ENCODE measurements at regions not wholly inside any gene's neighbourhood (a gene's known extent, or its start where the extent isn't known, plus 50 kb on each side); places are given as distances from the start of the nearest gene placed in this dataset.
A peak's percentile ranks its signal among the peaks of the same experiment; 100 is the strongest.

DNA sequence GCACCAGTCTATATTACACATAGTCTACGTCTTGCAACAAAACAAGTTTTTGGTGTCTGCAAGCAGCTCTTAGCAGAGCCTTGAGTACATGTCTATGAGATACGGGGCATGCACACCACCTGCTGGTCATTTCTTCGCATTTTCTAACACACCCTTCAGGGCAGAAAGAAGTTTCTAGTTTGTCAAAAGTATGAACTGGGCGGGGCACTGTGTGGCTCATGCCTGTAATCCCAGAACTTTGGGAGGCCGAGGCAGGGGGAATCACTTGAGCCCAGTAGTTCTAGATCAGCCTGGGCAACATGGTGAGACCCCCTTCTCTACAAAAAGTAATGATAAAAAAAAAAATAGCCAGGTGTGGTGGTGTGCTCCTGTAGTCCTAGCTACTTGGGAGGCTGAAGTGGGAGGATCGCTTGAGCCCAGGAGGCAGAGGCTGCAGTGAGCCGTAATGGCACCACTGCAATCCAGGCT, 64.2 kb upstream of the ARL8B start (continued):
- TF ChIP-seq HDGF (IDR thresholded peaks at IDR 0.05) (peak; percentile 83), CTBP1 (IDR thresholded peaks at IDR 0.05; ENCODE audit: borderline replicate concordance) (peak; percentile 15; the same call in 1 of the 2 replicates), ZNF785 (CRISPR knock-in tag; IDR thresholded peaks at IDR 0.05) (no peak), BCOR (IDR thresholded peaks at IDR 0.05) (peak; percentile 80; the same call in 1 of the 2 replicates), TAL1 (IDR thresholded peaks at IDR 0.05) (no peak), EZH2 (IDR thresholded peaks at IDR 0.05; ENCODE audit: borderline replicate concordance, low read depth, low read length) (no peak), ZNF184 (CRISPR knock-in tag; IDR thresholded peaks at IDR 0.05) (no peak)
- TF ChIP-seq, protein P1, sequence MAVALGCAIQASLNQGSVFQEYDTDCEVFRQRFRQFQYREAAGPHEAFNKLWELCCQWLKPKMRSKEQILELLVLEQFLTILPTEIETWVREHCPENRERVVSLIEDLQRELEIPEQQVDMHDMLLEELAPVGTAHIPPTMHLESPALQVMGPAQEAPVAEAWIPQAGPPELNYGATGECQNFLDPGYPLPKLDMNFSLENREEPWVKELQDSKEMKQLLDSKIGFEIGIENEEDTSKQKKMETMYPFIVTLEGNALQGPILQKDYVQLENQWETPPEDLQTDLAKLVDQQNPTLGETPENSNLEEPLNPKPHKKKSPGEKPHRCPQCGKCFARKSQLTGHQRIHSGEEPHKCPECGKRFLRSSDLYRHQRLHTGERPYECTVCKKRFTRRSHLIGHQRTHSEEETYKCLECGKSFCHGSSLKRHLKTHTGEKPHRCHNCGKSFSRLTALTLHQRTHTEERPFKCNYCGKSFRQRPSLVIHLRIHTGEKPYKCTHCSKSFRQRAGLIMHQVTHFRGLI (CRISPR knock-in tag; IDR thresholded peaks at IDR 0.05): 0 out of 2 replicates have a peak, but pooled peaks have one; percentile 33
- TF ChIP-seq, protein P2, sequence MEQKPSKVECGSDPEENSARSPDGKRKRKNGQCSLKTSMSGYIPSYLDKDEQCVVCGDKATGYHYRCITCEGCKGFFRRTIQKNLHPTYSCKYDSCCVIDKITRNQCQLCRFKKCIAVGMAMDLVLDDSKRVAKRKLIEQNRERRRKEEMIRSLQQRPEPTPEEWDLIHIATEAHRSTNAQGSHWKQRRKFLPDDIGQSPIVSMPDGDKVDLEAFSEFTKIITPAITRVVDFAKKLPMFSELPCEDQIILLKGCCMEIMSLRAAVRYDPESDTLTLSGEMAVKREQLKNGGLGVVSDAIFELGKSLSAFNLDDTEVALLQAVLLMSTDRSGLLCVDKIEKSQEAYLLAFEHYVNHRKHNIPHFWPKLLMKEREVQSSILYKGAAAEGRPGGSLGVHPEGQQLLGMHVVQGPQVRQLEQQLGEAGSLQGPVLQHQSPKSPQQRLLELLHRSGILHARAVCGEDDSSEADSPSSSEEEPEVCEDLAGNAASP (IDR thresholded peaks at IDR 0.05): no peak
- TF ChIP-seq, protein P3, sequence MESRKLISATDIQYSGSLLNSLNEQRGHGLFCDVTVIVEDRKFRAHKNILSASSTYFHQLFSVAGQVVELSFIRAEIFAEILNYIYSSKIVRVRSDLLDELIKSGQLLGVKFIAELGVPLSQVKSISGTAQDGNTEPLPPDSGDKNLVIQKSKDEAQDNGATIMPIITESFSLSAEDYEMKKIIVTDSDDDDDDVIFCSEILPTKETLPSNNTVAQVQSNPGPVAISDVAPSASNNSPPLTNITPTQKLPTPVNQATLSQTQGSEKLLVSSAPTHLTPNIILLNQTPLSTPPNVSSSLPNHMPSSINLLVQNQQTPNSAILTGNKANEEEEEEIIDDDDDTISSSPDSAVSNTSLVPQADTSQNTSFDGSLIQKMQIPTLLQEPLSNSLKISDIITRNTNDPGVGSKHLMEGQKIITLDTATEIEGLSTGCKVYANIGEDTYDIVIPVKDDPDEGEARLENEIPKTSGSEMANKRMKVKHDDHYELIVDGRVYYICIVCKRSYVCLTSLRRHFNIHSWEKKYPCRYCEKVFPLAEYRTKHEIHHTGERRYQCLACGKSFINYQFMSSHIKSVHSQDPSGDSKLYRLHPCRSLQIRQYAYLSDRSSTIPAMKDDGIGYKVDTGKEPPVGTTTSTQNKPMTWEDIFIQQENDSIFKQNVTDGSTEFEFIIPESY (CRISPR knock-in tag; IDR thresholded peaks at IDR 0.05): peak; percentile 51; the same call in 1 of the 2 replicates
- TF ChIP-seq, protein P4, sequence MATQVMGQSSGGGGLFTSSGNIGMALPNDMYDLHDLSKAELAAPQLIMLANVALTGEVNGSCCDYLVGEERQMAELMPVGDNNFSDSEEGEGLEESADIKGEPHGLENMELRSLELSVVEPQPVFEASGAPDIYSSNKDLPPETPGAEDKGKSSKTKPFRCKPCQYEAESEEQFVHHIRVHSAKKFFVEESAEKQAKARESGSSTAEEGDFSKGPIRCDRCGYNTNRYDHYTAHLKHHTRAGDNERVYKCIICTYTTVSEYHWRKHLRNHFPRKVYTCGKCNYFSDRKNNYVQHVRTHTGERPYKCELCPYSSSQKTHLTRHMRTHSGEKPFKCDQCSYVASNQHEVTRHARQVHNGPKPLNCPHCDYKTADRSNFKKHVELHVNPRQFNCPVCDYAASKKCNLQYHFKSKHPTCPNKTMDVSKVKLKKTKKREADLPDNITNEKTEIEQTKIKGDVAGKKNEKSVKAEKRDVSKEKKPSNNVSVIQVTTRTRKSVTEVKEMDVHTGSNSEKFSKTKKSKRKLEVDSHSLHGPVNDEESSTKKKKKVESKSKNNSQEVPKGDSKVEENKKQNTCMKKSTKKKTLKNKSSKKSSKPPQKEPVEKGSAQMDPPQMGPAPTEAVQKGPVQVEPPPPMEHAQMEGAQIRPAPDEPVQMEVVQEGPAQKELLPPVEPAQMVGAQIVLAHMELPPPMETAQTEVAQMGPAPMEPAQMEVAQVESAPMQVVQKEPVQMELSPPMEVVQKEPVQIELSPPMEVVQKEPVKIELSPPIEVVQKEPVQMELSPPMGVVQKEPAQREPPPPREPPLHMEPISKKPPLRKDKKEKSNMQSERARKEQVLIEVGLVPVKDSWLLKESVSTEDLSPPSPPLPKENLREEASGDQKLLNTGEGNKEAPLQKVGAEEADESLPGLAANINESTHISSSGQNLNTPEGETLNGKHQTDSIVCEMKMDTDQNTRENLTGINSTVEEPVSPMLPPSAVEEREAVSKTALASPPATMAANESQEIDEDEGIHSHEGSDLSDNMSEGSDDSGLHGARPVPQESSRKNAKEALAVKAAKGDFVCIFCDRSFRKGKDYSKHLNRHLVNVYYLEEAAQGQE (IDR thresholded peaks at IDR 0.05; ENCODE audit: borderline replicate concordance): peak; percentile 96
- TF ChIP-seq, protein P4 (CRISPR knock-in tag; IDR thresholded peaks at IDR 0.05; ENCODE audit: low read depth): 0 out of 2 replicates have a peak, but pooled peaks have one; percentile 12

All from K562 (cell line).